ENCODE measurements at regions not wholly inside any gene's neighbourhood (a gene's known extent, or its start where the extent isn't known, plus 50 kb on each side); places are given as distances from the start of the nearest gene placed in this dataset.
"Not testable (repeated sequence)": the region's sequence is repeated elsewhere in the genome, so short reads cannot be mapped to it uniquely, and the experiment has no call there.

- H2AFZ ChIP-seq (ENCODE audit: low read depth, low read length); H3K79me2 ChIP-seq (ENCODE audit: control insufficient read depth, insufficient read depth, low read length); intact Hi-C loops (cut with micrococcal nuclease); H3K9me3 ChIP-seq (replicated peaks; ENCODE audit: control insufficient read depth, insufficient read depth, low read length); H3K4me2 ChIP-seq (ENCODE audit: insufficient read depth, low read length); H3K27ac ChIP-seq (ENCODE audit: insufficient read depth, low read depth, low read length); FAIRE-seq; dilution Hi-C loops (cut with MboI; ENCODE audit: extremely low pct_ligation_motif_present, low sequenced_read_pairs); H3K36me3 ChIP-seq (ENCODE audit: control insufficient read depth in 2 of 2, extremely low read depth in 1 of 2, insufficient read depth in 2 of 2, low read length in 2 of 2); H3K9ac ChIP-seq (replicated peaks; ENCODE audit: extremely low read depth, insufficient read depth, low read length); H3K4me3 ChIP-seq (replicated peaks in 1 of 3; ENCODE audit: insufficient read depth in 1 of 3, low read depth in 1 of 3, low read length in 3 of 3); DNase-seq (ENCODE audit: low read depth, low spot score); H3K27me3 ChIP-seq (ENCODE audit: control insufficient read depth in 2 of 2, insufficient read depth in 2 of 2, low read length in 2 of 2); H3K4me1 ChIP-seq (ENCODE audit: control insufficient read depth, extremely low read depth, insufficient read depth, low read length); H3K9me1 ChIP-seq (replicated peaks; ENCODE audit: control insufficient read depth, extremely low read depth, insufficient read depth, low read length); H4K20me1 ChIP-seq (replicated peaks; ENCODE audit: control insufficient read depth, extremely low read depth, insufficient read depth, low read length); BruUV-seq (replicated peaks); POLR2A ChIA-PET; CTCF ChIA-PET: not testable (repeated sequence)
Measured at GRCh38 chr4:72635931-72636330, 66.9 kb upstream of the ADAMTS3 start.

- H3K9me3 ChIP-seq (replicated peaks; ENCODE audit: control insufficient read depth, insufficient read depth, low read length); POLR2A ChIA-PET; H3K79me2 ChIP-seq (ENCODE audit: control insufficient read depth, insufficient read depth, low read length); H3K27ac ChIP-seq (ENCODE audit: insufficient read depth, low read depth, low read length); H3K4me3 ChIP-seq (replicated peaks in 1 of 3; ENCODE audit: insufficient read depth in 1 of 3, low read depth in 1 of 3, low read length in 3 of 3); H3K9me1 ChIP-seq (replicated peaks; ENCODE audit: control insufficient read depth, extremely low read depth, insufficient read depth, low read length); H3K4me2 ChIP-seq (ENCODE audit: insufficient read depth, low read length); dilution Hi-C loops (cut with MboI; ENCODE audit: extremely low pct_ligation_motif_present, low sequenced_read_pairs); H4K20me1 ChIP-seq (replicated peaks; ENCODE audit: control insufficient read depth, extremely low read depth, insufficient read depth, low read length); H3K9ac ChIP-seq (replicated peaks; ENCODE audit: extremely low read depth, insufficient read depth, low read length); FAIRE-seq; CTCF ChIA-PET; H2AFZ ChIP-seq (ENCODE audit: low read depth, low read length); H3K4me1 ChIP-seq (ENCODE audit: control insufficient read depth, extremely low read depth, insufficient read depth, low read length); BruUV-seq (replicated peaks); intact Hi-C loops (cut with micrococcal nuclease); DNase-seq (ENCODE audit: low read depth, low spot score); H3K36me3 ChIP-seq (ENCODE audit: control insufficient read depth in 2 of 2, extremely low read depth in 1 of 2, insufficient read depth in 2 of 2, low read length in 2 of 2); H3K27me3 ChIP-seq (ENCODE audit: control insufficient read depth in 2 of 2, insufficient read depth in 2 of 2, low read length in 2 of 2): not testable (repeated sequence)
Measured at GRCh38 chr4:72632253-72632652, 63.2 kb upstream of the ADAMTS3 start.

- Histone ChIP-seq H3K36me3 (ENCODE audit: control insufficient read depth in 2 of 2, extremely low read depth in 1 of 2, insufficient read depth in 2 of 2, low read length in 2 of 2) (no peaks in the 10 kb centered on the region), H3K27me3 (ENCODE audit: control insufficient read depth in 2 of 2, insufficient read depth in 2 of 2, low read length in 2 of 2) (no peaks in the 10 kb centered on the region), H3K4me2 (ENCODE audit: insufficient read depth, low read length) (no peak overlapping the region), H3K27ac (ENCODE audit: insufficient read depth, low read depth, low read length) (no peak overlapping the region), H3K9me1 (replicated peaks; ENCODE audit: control insufficient read depth, extremely low read depth, insufficient read depth, low read length) (no peaks in the 10 kb centered on the region), H3K9me3 (replicated peaks; ENCODE audit: control insufficient read depth, insufficient read depth, low read length) (no peaks in the 10 kb centered on the region), H3K4me1 (ENCODE audit: control insufficient read depth, extremely low read depth, insufficient read depth, low read length) (no peaks in the 10 kb centered on the region), H2AFZ (ENCODE audit: low read depth, low read length) (no peak overlapping the region), H3K79me2 (ENCODE audit: control insufficient read depth, insufficient read depth, low read length) (no peaks in the 10 kb centered on the region), H3K4me3 (replicated peaks in 1 of 3; ENCODE audit: insufficient read depth in 1 of 3, low read depth in 1 of 3, low read length in 3 of 3) (no peak overlapping the region), H4K20me1 (replicated peaks; ENCODE audit: control insufficient read depth, extremely low read depth, insufficient read depth, low read length) (no peaks in the 10 kb centered on the region), H3K9ac (replicated peaks; ENCODE audit: extremely low read depth, insufficient read depth, low read length) (no peak overlapping the region)
- dilution Hi-C loops (cut with MboI; ENCODE audit: extremely low pct_ligation_motif_present, low sequenced_read_pairs) (no loop called here), intact Hi-C loops (cut with micrococcal nuclease) (no loop called here)
- no TSS peak for BruUV-seq (replicated peaks)
- FAIRE-seq (no peak), DNase-seq (ENCODE audit: low read depth, low spot score) (no peak)
- ChIA-PET CTCF (no interaction called here), POLR2A (no interaction called here)
- no peak for TF ChIP-seq MAX (IDR thresholded peaks at IDR 0.05; ENCODE audit: insufficient read depth, insufficient read length)
- no peak for TF ChIP-seq EZH2 (IDR thresholded peaks at IDR 0.05; ENCODE audit: borderline replicate concordance, low read depth, low read length, severe bottlenecking)
- TF ChIP-seq CTCF (IDR thresholded peaks at IDR 0.05; ENCODE audit: extremely low read depth in 1 of 2, insufficient read depth in 1 of 2, low read depth in 1 of 2, low read length in 2 of 2): no peak
- TF ChIP-seq JUN (IDR thresholded peaks at IDR 0.05; ENCODE audit: borderline replicate concordance, insufficient read depth, insufficient read length, low read depth): no peak
- TF ChIP-seq POLR2AphosphoS5 (IDR thresholded peaks at IDR 0.05; ENCODE audit: insufficient read depth, low read depth, low read length): no peak
- TF ChIP-seq FOS (IDR thresholded peaks at IDR 0.05; ENCODE audit: borderline replicate concordance, insufficient read depth, low read length): no peak
- no peak for TF ChIP-seq POLR2A (IDR thresholded peaks at IDR 0.05; ENCODE audit: low read depth, low read length)
- no peak for TF ChIP-seq GATA2 (IDR thresholded peaks at IDR 0.05; ENCODE audit: insufficient read depth, insufficient read length, low read depth, low read length)
- no peak for TF ChIP-seq MYC (IDR thresholded peaks at IDR 0.05; ENCODE audit: low read depth, low read length)
Measured at GRCh38 chr4:72631296-72631695, 62.3 kb upstream of the ADAMTS3 start.
